WTC11 (cell line): ENCODE measurements at regions not wholly inside any gene's neighbourhood (a gene's known extent, or its start where the extent isn't known, plus 50 kb on each side); places are given as distances from the start of the nearest gene placed in this dataset.
"Not testable (repeated sequence)": the region's sequence is repeated elsewhere in the genome, so short reads cannot be mapped to it uniquely, and the experiment has no call there.

Experiments
- ATAC-seq: fragments of 200-7000 bp; cut with Tn5 transposase; 2 replicates; pipeline ENCODE4 v1.10.0; 2021; ENCODE audit warnings: mild to moderate bottlenecking, moderate library complexity
- CTCF ChIA-PET: fragments of 300-600 bp; sonication (Branson Sonifier 250); formaldehyde crosslinking; loops from one replicate; lab custom pipeline; 2021; ENCODE audit warnings: antibody characterized with exemption; lab: Charles Lee
- POLR2A ChIA-PET: fragments of 350-600 bp; sonication (Branson Sonifier 250); formaldehyde crosslinking; loops from one replicate; lab custom pipeline; 2021; ENCODE audit warnings: antibody characterized with exemption; lab: Charles Lee
- DNase-seq: peaks from one replicate; pipeline ENCODE4 v3.0.0; 2021; ENCODE audit warnings: low spot score
- H3K27ac Mint-ChIP-seq: 2 replicates; pipeline ENCODE4 v1.8.0; 2021; ENCODE audit warnings: mixed read lengths
- H3K27me3 Mint-ChIP-seq: 2 replicates; pipeline ENCODE4 v1.8.0; 2021; ENCODE audit warnings: low read depth, mild to moderate bottlenecking, moderate library complexity, mixed read lengths
- H3K36me3 Mint-ChIP-seq: 2 replicates; pipeline ENCODE4 v1.8.0; 2021; ENCODE audit warnings: mixed read lengths
- H3K4me1 Mint-ChIP-seq: 2 replicates; pipeline ENCODE4 v1.8.0; 2022; ENCODE audit warnings: mixed read lengths
- H3K4me3 Mint-ChIP-seq: 2 replicates; pipeline ENCODE4 v1.8.0; 2021; ENCODE audit warnings: mild to moderate bottlenecking, moderate library complexity, mixed read lengths
- H3K9me3 Mint-ChIP-seq: 2 replicates; pipeline ENCODE4 v1.8.0; 2021; ENCODE audit warnings: mixed read lengths
- EMX1 ChIP-seq: fragments of 250-450 bp; sonication (Bioruptor Pico); IDR thresholded peaks from 2 replicates; pipeline ENCODE4 v1.8.0; 2021; ENCODE audit warnings: mild to moderate bottlenecking
- ETV6 ChIP-seq: sonication (generic); formaldehyde crosslinking; IDR thresholded peaks from 2 replicates; pipeline ENCODE4 v1.8.1; 2022; ENCODE audit warnings: mild to moderate bottlenecking, missing genetic modification reagents
- IRF1 ChIP-seq: sonication (generic); formaldehyde crosslinking; IDR thresholded peaks from 2 replicates; pipeline ENCODE4 v1.8.0; 2023; ENCODE audit warnings: missing genetic modification reagents
- JAZF1 ChIP-seq: fragments of 250-450 bp; sonication (Bioruptor Pico); IDR thresholded peaks from 2 replicates; pipeline ENCODE4 v1.9.0; 2021; ENCODE audit warnings: moderate library complexity, mild to moderate bottlenecking, inconsistent platforms
- JUN ChIP-seq: sonication (generic); formaldehyde crosslinking; IDR thresholded peaks from 2 replicates; pipeline ENCODE4 v1.8.0; 2023; ENCODE audit warnings: mild to moderate bottlenecking, missing genetic modification reagents
- NFATC4 ChIP-seq: fragments of 250-450 bp; sonication (Bioruptor Pico); IDR thresholded peaks from 2 replicates; pipeline ENCODE4 v1.9.0; 2021; ENCODE audit warnings: mild to moderate bottlenecking
- NR1H2 ChIP-seq: sonication (generic); formaldehyde crosslinking; IDR thresholded peaks from 2 replicates; pipeline ENCODE4 v1.9.0; 2021; ENCODE audit warnings: mild to moderate bottlenecking, moderate library complexity, missing genetic modification reagents
- PRRX2 ChIP-seq: fragments of 250-450 bp; sonication (Bioruptor Pico); IDR thresholded peaks from 2 replicates; pipeline ENCODE4 v1.8.0; 2021; ENCODE audit warnings: mild to moderate bottlenecking
- RELA ChIP-seq: sonication (generic); formaldehyde crosslinking; IDR thresholded peaks from 2 replicates; pipeline ENCODE4 v1.8.1; 2022; ENCODE audit warnings: missing genetic modification reagents, mild to moderate bottlenecking, borderline replicate concordance
- SP1 ChIP-seq: sonication (generic); formaldehyde crosslinking; conservative IDR thresholded peaks from 2 replicates; pipeline ENCODE4 v1.8.1; 2022; ENCODE audit warnings: missing genetic modification reagents
- TCF7 ChIP-seq: sonication (generic); formaldehyde crosslinking; IDR thresholded peaks from 2 replicates; pipeline ENCODE4 v1.8.0; 2022; ENCODE audit warnings: mild to moderate bottlenecking, low read depth, missing genetic modification reagents, moderate library complexity
- ZBTB21 ChIP-seq: sonication (generic); formaldehyde crosslinking; IDR thresholded peaks from 2 replicates; pipeline ENCODE4 v1.8.1; 2023; ENCODE audit warnings: mild to moderate bottlenecking, missing genetic modification reagents, borderline replicate concordance
- ZNF121 ChIP-seq: sonication (generic); formaldehyde crosslinking; IDR thresholded peaks from 2 replicates; pipeline ENCODE4 v1.8.0; 2023; ENCODE audit warnings: missing genetic modification reagents
- ZNF138 ChIP-seq: sonication (generic); formaldehyde crosslinking; conservative IDR thresholded peaks from 2 replicates; pipeline ENCODE4 v1.8.1; 2022; ENCODE audit warnings: mild to moderate bottlenecking, moderate library complexity, missing genetic modification reagents
- ZNF232 ChIP-seq: sonication (generic); formaldehyde crosslinking; IDR thresholded peaks from 2 replicates; pipeline ENCODE4 v1.8.0; 2022; ENCODE audit warnings: mild to moderate bottlenecking, missing genetic modification reagents
- ZNF396 ChIP-seq: fragments of 250-450 bp; sonication (Bioruptor Pico); IDR thresholded peaks from 2 replicates; pipeline ENCODE4 v1.8.0; 2021; ENCODE audit warnings: mild to moderate bottlenecking, moderate library complexity, borderline replicate concordance
- ZNF416 ChIP-seq: fragments of 250-450 bp; sonication (Bioruptor Pico); IDR thresholded peaks from 2 replicates; pipeline ENCODE4 v1.9.0; 2021; ENCODE audit warnings: mild to moderate bottlenecking, inconsistent platforms
- ZNF423 ChIP-seq: fragments of 250-450 bp; sonication (Bioruptor Pico); IDR thresholded peaks from 2 replicates; pipeline ENCODE4 v2.1.2; 2022; ENCODE audit warnings: mild to moderate bottlenecking, moderate library complexity
- ZNF671 ChIP-seq: fragments of 250-450 bp; sonication (Bioruptor Pico); IDR thresholded peaks from 2 replicates; pipeline ENCODE4 v1.8.0; 2021; ENCODE audit warnings: mild to moderate bottlenecking
- TF ChIP-seq, protein P1 (sequence below): sonication (generic); formaldehyde crosslinking; IDR thresholded peaks from 2 replicates; pipeline ENCODE4 v1.8.0; 2023; ENCODE audit warnings: mild to moderate bottlenecking, missing genetic modification reagents
- TF ChIP-seq, protein P2 (sequence below): fragments of 250-450 bp; sonication (Bioruptor Pico); IDR thresholded peaks from 2 replicates; pipeline ENCODE4 v2.1.2; 2022; ENCODE audit warnings: mild to moderate bottlenecking, moderate library complexity
- TF ChIP-seq, protein P3 (sequence below): fragments of 200-600 bp; IDR thresholded peaks from 2 replicates; pipeline ENCODE4 v1.8.0; 2022; ENCODE audit warnings: antibody characterized with exemption
- TF ChIP-seq, protein P4 (sequence below): fragments of 250-450 bp; sonication (Bioruptor Pico); conservative IDR thresholded peaks from 2 replicates; pipeline ENCODE4 v1.9.0; 2021; ENCODE audit warnings: mild to moderate bottlenecking

DNA sequence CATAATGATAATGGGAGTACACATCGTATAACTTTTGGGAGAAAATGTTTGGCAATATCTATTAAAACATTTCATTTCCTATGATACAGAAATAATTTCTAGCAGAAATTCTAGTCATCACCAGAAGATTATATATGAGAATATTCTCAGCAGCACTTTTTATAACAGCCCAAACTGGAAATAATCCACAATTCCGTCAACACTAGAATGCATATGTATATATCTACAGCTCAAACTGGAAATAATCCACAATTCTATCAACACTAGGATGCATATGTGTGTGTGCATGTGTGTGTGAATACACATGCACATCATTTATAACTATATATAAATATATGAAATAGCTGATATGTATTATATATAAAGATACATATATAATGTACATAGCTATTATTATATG, 408.0 kb upstream of the KLHL1 start:
- no peaks in the 10 kb centered on the region for H3K4me1 Mint-ChIP-seq
- POLR2A ChIA-PET = no interaction called here
- no peak for DNase-seq
- TF ChIP-seq ZNF671 (no peak), ZNF416 (no peak), ZNF232 (CRISPR knock-in tag) (no peak), RELA (CRISPR knock-in tag) (no peak), SP1 (no peak)
- TF ChIP-seq, all 79 proteins: peak for 0
- no peak overlapping the region for H3K27ac Mint-ChIP-seq
- H3K36me3 Mint-ChIP-seq = no peaks in the 10 kb centered on the region
- no peak overlapping the region for H3K4me3 Mint-ChIP-seq
- CTCF ChIA-PET = no interaction called here
- no peaks in the 10 kb centered on the region for H3K27me3 Mint-ChIP-seq
- H3K9me3 Mint-ChIP-seq = peaks cover 4% of the 10 kb centered on the region
- no peak for ATAC-seq

- H3K4me1 Mint-ChIP-seq, H3K27me3 Mint-ChIP-seq, H3K27ac Mint-ChIP-seq, CTCF ChIA-PET, ATAC-seq, H3K4me3 Mint-ChIP-seq, DNase-seq, H3K36me3 Mint-ChIP-seq, H3K9me3 Mint-ChIP-seq, POLR2A ChIA-PET: not testable (repeated sequence)
Observed at GRCh38 chr13:70511861-70512417, 403.7 kb upstream of the KLHL1 start.

GRCh38 chr13:70505809-70506208, 397.6 kb upstream of the KLHL1 start:
- ATAC-seq (no peak), DNase-seq (no peak)
- ChIA-PET POLR2A (no interaction called here), CTCF (no interaction called here)
- H3K36me3 Mint-ChIP-seq = no peaks in the 10 kb centered on the region
- no peaks in the 10 kb centered on the region for H3K9me3 Mint-ChIP-seq
- H3K27ac Mint-ChIP-seq = no peak overlapping the region
- peaks cover 6% of the 10 kb centered on the region for H3K4me1 Mint-ChIP-seq
- no peak for TF ChIP-seq ZNF121 (CRISPR knock-in tag)
- H3K4me3 Mint-ChIP-seq = no peak overlapping the region
- no peaks in the 10 kb centered on the region for H3K27me3 Mint-ChIP-seq

DNA sequence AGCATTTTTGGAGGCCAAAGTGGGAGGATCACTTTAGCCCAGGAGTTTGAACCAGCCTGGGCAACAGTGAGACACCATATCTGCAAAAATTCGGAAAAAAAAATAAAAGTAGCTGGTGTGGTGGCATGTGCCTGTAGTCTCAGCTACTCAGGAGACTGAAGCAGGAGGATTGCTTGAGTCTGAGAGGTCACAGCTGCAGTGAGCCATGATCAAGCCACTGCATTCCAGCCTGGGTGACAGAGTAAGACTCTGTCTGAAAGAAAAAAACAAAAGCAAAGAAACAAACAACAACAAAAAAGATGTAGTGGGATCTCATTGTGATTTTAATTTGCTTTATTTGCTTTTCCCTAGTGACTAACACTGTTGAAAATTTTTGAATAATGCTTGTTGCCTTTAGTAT, 394.7 kb upstream of the KLHL1 start:
- peaks cover 5% of the 10 kb centered on the region; the same call in 1 of the 2 replicates for H3K9me3 Mint-ChIP-seq
- peak overlapping the region; percentile 41; the same call in 1 of the 2 replicates for H3K27ac Mint-ChIP-seq
- H3K36me3 Mint-ChIP-seq = no peaks in the 10 kb centered on the region
- CTCF ChIA-PET = interaction anchor here (0.7 kb wide), 1 partner anchor 285 kb away, joined by 4 read pairs; no protein-coding TSS in a partner anchor
- H3K4me3 Mint-ChIP-seq = no peak overlapping the region
- H3K4me1 Mint-ChIP-seq = peaks cover 6% of the 10 kb centered on the region
- ATAC-seq (peak; percentile 89), DNase-seq (no peak)
- H3K27me3 Mint-ChIP-seq = no peaks in the 10 kb centered on the region
- POLR2A ChIA-PET = no interaction called here
- TF ChIP-seq IRF1 (CRISPR knock-in tag) (no peak), ZNF138 (CRISPR knock-in tag) (no peak), ZBTB21 (CRISPR knock-in tag) (no peak), EMX1 (CRISPR knock-in tag) (no peak), ZNF396 (no peak), JAZF1 (CRISPR knock-in tag) (no peak), PRRX2 (no peak), JUN (CRISPR knock-in tag) (no peak), NR1H2 (CRISPR knock-in tag) (no peak), TCF7 (CRISPR knock-in tag) (no peak), ETV6 (CRISPR knock-in tag) (no peak), ZNF423 (no peak), NFATC4 (CRISPR knock-in tag) (no peak), ZNF671 (no peak)
- TF ChIP-seq, protein P1, sequence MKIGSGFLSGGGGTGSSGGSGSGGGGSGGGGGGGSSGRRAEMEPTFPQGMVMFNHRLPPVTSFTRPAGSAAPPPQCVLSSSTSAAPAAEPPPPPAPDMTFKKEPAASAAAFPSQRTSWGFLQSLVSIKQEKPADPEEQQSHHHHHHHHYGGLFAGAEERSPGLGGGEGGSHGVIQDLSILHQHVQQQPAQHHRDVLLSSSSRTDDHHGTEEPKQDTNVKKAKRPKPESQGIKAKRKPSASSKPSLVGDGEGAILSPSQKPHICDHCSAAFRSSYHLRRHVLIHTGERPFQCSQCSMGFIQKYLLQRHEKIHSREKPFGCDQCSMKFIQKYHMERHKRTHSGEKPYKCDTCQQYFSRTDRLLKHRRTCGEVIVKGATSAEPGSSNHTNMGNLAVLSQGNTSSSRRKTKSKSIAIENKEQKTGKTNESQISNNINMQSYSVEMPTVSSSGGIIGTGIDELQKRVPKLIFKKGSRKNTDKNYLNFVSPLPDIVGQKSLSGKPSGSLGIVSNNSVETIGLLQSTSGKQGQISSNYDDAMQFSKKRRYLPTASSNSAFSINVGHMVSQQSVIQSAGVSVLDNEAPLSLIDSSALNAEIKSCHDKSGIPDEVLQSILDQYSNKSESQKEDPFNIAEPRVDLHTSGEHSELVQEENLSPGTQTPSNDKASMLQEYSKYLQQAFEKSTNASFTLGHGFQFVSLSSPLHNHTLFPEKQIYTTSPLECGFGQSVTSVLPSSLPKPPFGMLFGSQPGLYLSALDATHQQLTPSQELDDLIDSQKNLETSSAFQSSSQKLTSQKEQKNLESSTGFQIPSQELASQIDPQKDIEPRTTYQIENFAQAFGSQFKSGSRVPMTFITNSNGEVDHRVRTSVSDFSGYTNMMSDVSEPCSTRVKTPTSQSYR = no peak
- TF ChIP-seq, protein P2, sequence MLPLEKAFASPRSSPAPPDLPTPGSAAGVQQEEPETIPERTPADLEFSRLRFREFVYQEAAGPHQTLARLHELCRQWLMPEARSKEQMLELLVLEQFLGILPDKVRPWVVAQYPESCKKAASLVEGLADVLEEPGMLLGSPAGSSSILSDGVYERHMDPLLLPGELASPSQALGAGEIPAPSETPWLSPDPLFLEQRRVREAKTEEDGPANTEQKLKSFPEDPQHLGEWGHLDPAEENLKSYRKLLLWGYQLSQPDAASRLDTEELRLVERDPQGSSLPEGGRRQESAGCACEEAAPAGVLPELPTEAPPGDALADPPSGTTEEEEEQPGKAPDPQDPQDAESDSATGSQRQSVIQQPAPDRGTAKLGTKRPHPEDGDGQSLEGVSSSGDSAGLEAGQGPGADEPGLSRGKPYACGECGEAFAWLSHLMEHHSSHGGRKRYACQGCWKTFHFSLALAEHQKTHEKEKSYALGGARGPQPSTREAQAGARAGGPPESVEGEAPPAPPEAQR (CRISPR knock-in tag) = no peak
- TF ChIP-seq, protein P3, sequence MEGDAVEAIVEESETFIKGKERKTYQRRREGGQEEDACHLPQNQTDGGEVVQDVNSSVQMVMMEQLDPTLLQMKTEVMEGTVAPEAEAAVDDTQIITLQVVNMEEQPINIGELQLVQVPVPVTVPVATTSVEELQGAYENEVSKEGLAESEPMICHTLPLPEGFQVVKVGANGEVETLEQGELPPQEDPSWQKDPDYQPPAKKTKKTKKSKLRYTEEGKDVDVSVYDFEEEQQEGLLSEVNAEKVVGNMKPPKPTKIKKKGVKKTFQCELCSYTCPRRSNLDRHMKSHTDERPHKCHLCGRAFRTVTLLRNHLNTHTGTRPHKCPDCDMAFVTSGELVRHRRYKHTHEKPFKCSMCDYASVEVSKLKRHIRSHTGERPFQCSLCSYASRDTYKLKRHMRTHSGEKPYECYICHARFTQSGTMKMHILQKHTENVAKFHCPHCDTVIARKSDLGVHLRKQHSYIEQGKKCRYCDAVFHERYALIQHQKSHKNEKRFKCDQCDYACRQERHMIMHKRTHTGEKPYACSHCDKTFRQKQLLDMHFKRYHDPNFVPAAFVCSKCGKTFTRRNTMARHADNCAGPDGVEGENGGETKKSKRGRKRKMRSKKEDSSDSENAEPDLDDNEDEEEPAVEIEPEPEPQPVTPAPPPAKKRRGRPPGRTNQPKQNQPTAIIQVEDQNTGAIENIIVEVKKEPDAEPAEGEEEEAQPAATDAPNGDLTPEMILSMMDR = no peak
- TF ChIP-seq, protein P4, sequence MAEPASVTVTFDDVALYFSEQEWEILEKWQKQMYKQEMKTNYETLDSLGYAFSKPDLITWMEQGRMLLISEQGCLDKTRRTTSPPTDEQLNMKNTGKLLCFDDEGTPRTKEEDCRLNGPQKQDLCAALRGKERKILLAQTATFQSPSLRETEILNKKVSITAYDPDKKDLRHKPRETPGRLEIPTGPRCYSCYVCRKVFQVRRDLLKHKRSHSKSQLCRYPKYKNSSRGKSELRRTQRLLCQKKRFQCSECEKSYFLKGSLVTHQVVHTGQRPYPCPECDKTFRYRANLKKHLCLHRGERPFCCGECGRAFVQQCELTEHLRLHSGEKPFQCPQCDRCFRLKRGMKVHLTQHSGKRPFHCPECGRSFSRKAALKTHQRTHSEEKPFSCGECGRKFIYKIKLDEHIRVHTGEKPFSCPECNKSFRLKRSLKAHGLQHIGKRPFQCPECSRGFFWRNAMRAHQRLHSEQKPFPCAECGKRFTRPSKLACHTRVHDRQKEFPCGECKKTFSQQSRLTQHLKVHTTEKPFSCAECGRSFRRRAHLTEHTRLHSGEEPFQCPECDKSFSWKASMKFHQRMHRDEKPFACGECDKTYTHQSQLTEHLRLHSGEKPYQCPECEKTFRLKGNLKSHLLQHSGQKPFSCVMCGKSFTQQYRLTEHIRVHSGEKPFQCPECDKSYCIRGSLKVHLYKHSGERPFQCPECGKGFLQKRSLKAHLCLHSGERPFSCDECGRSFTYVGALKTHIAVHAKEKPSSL (CRISPR knock-in tag) = no peak
